Endothelial cell of umbilical vein (primary cell): ENCODE measurements at regions not wholly inside any gene's neighbourhood (a gene's known extent, or its start where the extent isn't known, plus 50 kb on each side); places are given as distances from the start of the nearest gene placed in this dataset.

Source experiments
- BruUV-seq: library from RNA; stranded (reverse); fragments of 400-500 nt; replicated peaks from 2 replicates; lab custom pipeline; 2021; lab: Mats Ljungman, UMichigan
- CTCF ChIA-PET: fragments of 300-600, 350-600 bp; sonication (Branson Sonifier 250); formaldehyde crosslinking; loops from one replicate; lab custom pipeline; 2021; ENCODE audit warnings: antibody characterized with exemption, inconsistent platforms; lab: Charles Lee
- POLR2A ChIA-PET: fragments of 300-600, 350-600 bp; sonication (Branson Sonifier 250); formaldehyde crosslinking; loops from one replicate; lab custom pipeline; 2021; ENCODE audit warnings: antibody characterized with exemption, inconsistent platforms; lab: Charles Lee
- DNase-seq: peaks from one replicate; pipeline ENCODE4 v3.0.0-alpha.2; 2011; ENCODE audit warnings: low read depth, low spot score
- FAIRE-seq: peaks from 2 replicates; lab custom pipeline; 2011; peaks lifted over from hg19 to GRCh38; lab: Jason Lieb, UNC
- H2AFZ ChIP-seq: 2 replicates; pipeline ENCODE4 v1.6.0; 2012; ENCODE audit warnings: low read depth, low read length, control low read depth, inconsistent platforms
- H3K27ac ChIP-seq: 2 replicates; pipeline ENCODE4 v1.5.1; 2011; ENCODE audit warnings: low read depth, mild to moderate bottlenecking, control low read depth, low read length, moderate library complexity; ENCODE audit not compliant: insufficient read depth
- H3K27me3 ChIP-seq, 2 experiments: 2 replicates each; pipeline versions ENCODE4 v1.6.0 to v1.6.1; 2011; ENCODE audit warnings: low read length in 2 of 2, mixed read lengths in 1 of 2; ENCODE audit not compliant: control insufficient read depth in 2 of 2, insufficient read depth in 2 of 2
- H3K36me3 ChIP-seq, 2 experiments: 2 replicates in 1 of 2; 3 replicates in 1 of 2; pipeline ENCODE4 v1.5.1; 2011; ENCODE audit warnings: low read length in 2 of 2, mild to moderate bottlenecking in 1 of 2, moderate library complexity in 1 of 2; ENCODE audit not compliant: control insufficient read depth in 2 of 2, insufficient read depth in 2 of 2; ENCODE audit errors: extremely low read depth in 1 of 2
- H3K4me1 ChIP-seq: 3 replicates; pipeline ENCODE4 v1.5.1; 2011; ENCODE audit warnings: mild to moderate bottlenecking, low read length; ENCODE audit not compliant: control insufficient read depth, insufficient read depth; ENCODE audit errors: extremely low read depth
- H3K4me2 ChIP-seq: 2 replicates; pipeline ENCODE4 v1.6.1; 2011; ENCODE audit warnings: low read length, control low read depth, mixed read lengths; ENCODE audit not compliant: insufficient read depth
- H3K4me3 ChIP-seq, 3 experiments: fragments of 200-600 bp in 1 of 3; sonication (generic), shearing (Covaris generic) in 1 of 3; replicated peaks in 1 of 3; 2 replicates each; pipeline ENCODE4 v1.5.1; 2011 to 2016; ENCODE audit warnings: control low read depth in 3 of 3, low read length in 3 of 3, mild to moderate bottlenecking in 2 of 3, inconsistent platforms in 1 of 3, low read depth in 1 of 3, moderate library complexity in 1 of 3; ENCODE audit not compliant: insufficient read depth in 1 of 3
- H3K79me2 ChIP-seq: 2 replicates; pipeline ENCODE4 v1.6.0; 2012; ENCODE audit warnings: low read length, inconsistent platforms; ENCODE audit not compliant: control insufficient read depth, insufficient read depth
- H3K9ac ChIP-seq: replicated peaks from 2 replicates; pipeline ENCODE3; 2011; ENCODE audit warnings: low read length, control low read depth; ENCODE audit not compliant: insufficient read depth; ENCODE audit errors: extremely low read depth
- H3K9me1 ChIP-seq: replicated peaks from 3 replicates; pipeline ENCODE4 v1.6.0; 2011; ENCODE audit warnings: mild to moderate bottlenecking, low read length; ENCODE audit not compliant: control insufficient read depth, insufficient read depth; ENCODE audit errors: extremely low read depth
- H3K9me3 ChIP-seq: replicated peaks from 2 replicates; pipeline ENCODE4 v1.5.1; 2012; ENCODE audit warnings: low read length, inconsistent platforms; ENCODE audit not compliant: control insufficient read depth, insufficient read depth
- H4K20me1 ChIP-seq: replicated peaks from 2 replicates; pipeline ENCODE3; 2011; ENCODE audit warnings: mild to moderate bottlenecking, low read length; ENCODE audit not compliant: control insufficient read depth, insufficient read depth; ENCODE audit errors: extremely low read depth
- EZH2 ChIP-seq: IDR thresholded peaks from 2 replicates; pipeline ENCODE4 v1.6.1; 2012; ENCODE audit warnings: borderline replicate concordance, low read depth, mild to moderate bottlenecking, moderate library complexity, low read length, inconsistent platforms; ENCODE audit not compliant: severe bottlenecking
- GATA2 ChIP-seq: IDR thresholded peaks from 2 replicates; pipeline ENCODE4 v1.7.0; 2011; ENCODE audit warnings: low read depth, mild to moderate bottlenecking, moderate library complexity, mixed read lengths, low read length; ENCODE audit not compliant: insufficient read length, insufficient read depth
- MAX ChIP-seq: IDR thresholded peaks from 2 replicates; pipeline ENCODE4 v1.6.1; 2011; ENCODE audit not compliant: insufficient read depth, insufficient read length
- MYC ChIP-seq: IDR thresholded peaks from one replicate; pipeline ENCODE4 v1.6.1; 2011; ENCODE audit warnings: mild to moderate bottlenecking, low read depth, low read length
- POLR2A ChIP-seq: IDR thresholded peaks from 2 replicates; pipeline ENCODE4 v1.6.1; 2012; ENCODE audit warnings: low read depth, mild to moderate bottlenecking, control low read depth, low read length
- POLR2AphosphoS5 ChIP-seq: IDR thresholded peaks from 2 replicates; pipeline ENCODE4 v1.6.1; 2012; ENCODE audit warnings: low read depth, mild to moderate bottlenecking, control low read depth, low read length, moderate library complexity; ENCODE audit not compliant: insufficient read depth
- dilution Hi-C: fragments of 300-500 bp; cut with MboI; formaldehyde crosslinking; loops from one replicate; pipeline ENCODE4 v1.15.0; 2019; ENCODE audit warnings: low sequenced_read_pairs; ENCODE audit not compliant: extremely low pct_ligation_motif_present
- intact Hi-C: fragments of 100-400 bp; cut with micrococcal nuclease; formaldehyde crosslinking; loops from one replicate; pipeline ENCODE4 v1.10.0; 2022
- TF ChIP-seq, protein P1 (sequence below), 2 donors: IDR thresholded peaks; 1 replicate in 1 of 2; 2 replicates in 1 of 2; pipeline ENCODE4 v1.5.1; 2011; ENCODE audit warnings: low read length in 2 of 2, mild to moderate bottlenecking in 2 of 2, moderate library complexity in 2 of 2, control low read depth in 1 of 2, inconsistent platforms in 1 of 2, low read depth in 1 of 2; ENCODE audit not compliant: insufficient read depth in 1 of 2; ENCODE audit errors: extremely low read depth in 1 of 2

DNA sequence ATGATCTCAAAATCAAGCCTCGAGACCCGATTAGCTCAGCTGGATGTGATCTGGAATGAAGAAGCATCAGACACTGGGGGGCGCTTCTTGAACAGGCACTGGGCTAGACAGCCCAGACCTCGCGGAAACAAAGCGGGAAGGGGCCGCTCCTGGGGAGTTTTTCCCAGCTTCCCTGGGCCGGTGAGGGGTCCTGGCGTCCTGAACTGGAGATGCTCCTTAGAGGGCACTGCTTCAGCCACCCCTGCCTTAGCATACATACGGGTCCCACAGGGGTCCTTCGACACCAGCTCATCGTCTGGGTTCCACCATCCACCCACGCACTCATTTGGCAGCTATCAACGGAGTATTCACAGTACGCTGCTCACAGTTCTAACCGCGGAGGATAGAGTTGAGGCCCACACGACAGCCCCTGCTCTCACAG lies 146.7 kb downstream of the TSN start:
- intact Hi-C loops (no loop called here), dilution Hi-C loops (no loop called here)
- POLR2A ChIA-PET, result no interaction called here
- Histone ChIP-seq H3K9me1 (no peaks in the 10 kb centered on the region), H3K4me3 (no peak overlapping the region), H3K36me3 (no peaks in the 10 kb centered on the region), H3K4me2 (no peak overlapping the region), H4K20me1 (no peaks in the 10 kb centered on the region), H3K9me3 (no peaks in the 10 kb centered on the region), H3K4me1 (peaks cover 12% of the 10 kb centered on the region), H3K27ac (no peak overlapping the region), H3K27me3 (no peaks in the 10 kb centered on the region), H2AFZ (no peak overlapping the region), H3K79me2 (no peaks in the 10 kb centered on the region), H3K9ac (no peak overlapping the region)
- FAIRE-seq (no peak), DNase-seq (peak; percentile 17)
- TF ChIP-seq POLR2AphosphoS5 (no peak), GATA2 (no peak), MYC (no peak), EZH2 (no peak), POLR2A (no peak), MAX (no peak)
- TF ChIP-seq, protein P1, sequence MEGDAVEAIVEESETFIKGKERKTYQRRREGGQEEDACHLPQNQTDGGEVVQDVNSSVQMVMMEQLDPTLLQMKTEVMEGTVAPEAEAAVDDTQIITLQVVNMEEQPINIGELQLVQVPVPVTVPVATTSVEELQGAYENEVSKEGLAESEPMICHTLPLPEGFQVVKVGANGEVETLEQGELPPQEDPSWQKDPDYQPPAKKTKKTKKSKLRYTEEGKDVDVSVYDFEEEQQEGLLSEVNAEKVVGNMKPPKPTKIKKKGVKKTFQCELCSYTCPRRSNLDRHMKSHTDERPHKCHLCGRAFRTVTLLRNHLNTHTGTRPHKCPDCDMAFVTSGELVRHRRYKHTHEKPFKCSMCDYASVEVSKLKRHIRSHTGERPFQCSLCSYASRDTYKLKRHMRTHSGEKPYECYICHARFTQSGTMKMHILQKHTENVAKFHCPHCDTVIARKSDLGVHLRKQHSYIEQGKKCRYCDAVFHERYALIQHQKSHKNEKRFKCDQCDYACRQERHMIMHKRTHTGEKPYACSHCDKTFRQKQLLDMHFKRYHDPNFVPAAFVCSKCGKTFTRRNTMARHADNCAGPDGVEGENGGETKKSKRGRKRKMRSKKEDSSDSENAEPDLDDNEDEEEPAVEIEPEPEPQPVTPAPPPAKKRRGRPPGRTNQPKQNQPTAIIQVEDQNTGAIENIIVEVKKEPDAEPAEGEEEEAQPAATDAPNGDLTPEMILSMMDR (IDR thresholded peaks at IDR 0.05; ENCODE audit: extremely low read depth in 1 of 2, insufficient read depth in 1 of 2, low read depth in 1 of 2, low read length in 2 of 2), result peak in 1 of 2 donors; percentile 21
- BruUV-seq, result no TSS peak
- CTCF ChIA-PET, result no interaction called here
